GM04503 (cell line): ENCODE measurements at regions not wholly inside any gene's neighbourhood (a gene's known extent, or its start where the extent isn't known, plus 50 kb on each side); places are given as distances from the start of the nearest gene placed in this dataset.
"Not testable (repeated sequence)": the region's sequence is repeated elsewhere in the genome, so short reads cannot be mapped to it uniquely, and the experiment has no call there.

Source experiments
- DNase-seq: peaks from one replicate; pipeline ENCODE4 v3.0.0-alpha.2; 2012; ENCODE audit warnings: low read depth

- not testable (repeated sequence) for DNase-seq
Observed at GRCh38 chr5:122669709-122670108, 105.2 kb upstream of the SNX2 start.

GRCh38 chr5:122673343-122673742 lies 101.5 kb upstream of the SNX2 start:
- DNase-seq = peak; percentile 37

GRCh38 chr5:122674385-122674784 lies 100.5 kb upstream of the SNX2 start:
- DNase-seq = no peak

- DNase-seq = no peak
Observed at GRCh38 chr5:122680623-122681350, 94.1 kb upstream of the SNX2 start.

- no peak for DNase-seq
Observed at GRCh38 chr5:122683631-122684030, 91.2 kb upstream of the SNX2 start.

- DNase-seq = no peak
Observed at GRCh38 chr5:122690266-122690665, 84.6 kb upstream of the SNX2 start.

GRCh38 chr5:122691931-122692330 lies 82.9 kb upstream of the SNX2 start:
- DNase-seq = no peak

GRCh38 chr5:122693963-122694362 lies 80.9 kb upstream of the SNX2 start:
- no peak for DNase-seq

GRCh38 chr5:122694884-122695283 lies 80.0 kb upstream of the SNX2 start:
- no peak for DNase-seq

- DNase-seq = not testable (repeated sequence)
Observed at GRCh38 chr5:122696735-122697134, 78.1 kb upstream of the SNX2 start.

GRCh38 chr5:122697191-122697590 lies 77.7 kb upstream of the SNX2 start:
- DNase-seq = no peak

GRCh38 chr5:122699201-122699600 lies 75.7 kb upstream of the SNX2 start:
- DNase-seq = no peak

GRCh38 chr5:122701640-122702523 lies 73.0 kb upstream of the SNX2 start:
- no peak for DNase-seq

GRCh38 chr5:122702524-122702875 lies 72.4 kb upstream of the SNX2 start:
- DNase-seq = no peak

GRCh38 chr5:122703203-122703602 lies 71.7 kb upstream of the SNX2 start:
- DNase-seq = no peak

GRCh38 chr5:122704247-122705036 lies 70.4 kb upstream of the SNX2 start:
- DNase-seq = no peak

- DNase-seq = no peak
Observed at GRCh38 chr5:122705851-122706250, 69.0 kb upstream of the SNX2 start.

GRCh38 chr5:122707796-122708195 lies 67.1 kb upstream of the SNX2 start:
- no peak for DNase-seq

GRCh38 chr5:122713041-122713440 lies 61.8 kb upstream of the SNX2 start:
- DNase-seq = no peak

GRCh38 chr5:122715095-122715494 lies 59.8 kb upstream of the SNX2 start:
- peak; percentile 13 for DNase-seq

GRCh38 chr5:122718611-122719010 lies 56.3 kb upstream of the SNX2 start:
- no peak for DNase-seq

- no peak for DNase-seq
Observed at GRCh38 chr5:122719991-122720746, 54.7 kb upstream of the SNX2 start.
